ENCODE measurements at regions not wholly inside any gene's neighbourhood (a gene's known extent, or its start where the extent isn't known, plus 50 kb on each side); places are given as distances from the start of the nearest gene placed in this dataset.

GRCh38 chr20:57860576-57860975 is 150.8 kb upstream of the PMEPA1 start:
- no peak overlapping the region for H3K27ac ChIP-seq
- H3K4me1 ChIP-seq = no peaks in the 10 kb centered on the region
- no peak overlapping the region for H3K4me3 ChIP-seq
- H3K36me3 ChIP-seq = no peaks in the 10 kb centered on the region
- no peaks in the 10 kb centered on the region for H3K27me3 ChIP-seq
- no peak for DNase-seq (ENCODE audit: low spot score)
- TF ChIP-seq CTCF (IDR thresholded peaks at IDR 0.05) = no peak
- no peaks in the 10 kb centered on the region for H3K9me3 ChIP-seq

- H3K9me3 ChIP-seq = no peaks in the 10 kb centered on the region
- no peak overlapping the region for H3K27ac ChIP-seq
- H3K27me3 ChIP-seq = no peaks in the 10 kb centered on the region
- no peak for TF ChIP-seq CTCF (IDR thresholded peaks at IDR 0.05)
- H3K4me3 ChIP-seq = no peak overlapping the region
- DNase-seq (ENCODE audit: low spot score) = no peak
- H3K4me1 ChIP-seq = no peaks in the 10 kb centered on the region
- no peaks in the 10 kb centered on the region for H3K36me3 ChIP-seq
Measured at GRCh38 chr20:57857969-57858368, 148.2 kb upstream of the PMEPA1 start.

DNA sequence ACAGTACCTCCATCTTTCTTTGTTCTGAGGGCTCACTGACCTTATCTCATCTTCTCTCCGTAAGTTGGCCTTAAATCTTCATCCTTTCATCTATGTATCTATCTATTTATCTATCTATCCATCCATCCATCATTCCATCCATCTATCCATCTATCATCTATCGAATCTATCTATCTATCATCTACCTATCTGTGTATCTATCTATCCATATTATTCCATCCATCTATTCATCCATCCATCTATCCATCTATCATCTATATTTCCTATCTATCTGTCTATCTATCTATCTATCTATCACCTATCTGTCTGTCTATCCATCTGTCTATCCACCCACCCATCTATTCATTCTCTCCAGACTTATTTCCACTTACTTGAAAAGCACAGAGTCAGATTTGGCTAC is 147.3 kb upstream of the PMEPA1 start:
- no peak for DNase-seq (ENCODE audit: low spot score)
- Histone ChIP-seq H3K4me1 (no peaks in the 10 kb centered on the region), H3K27ac (no peak overlapping the region), H3K36me3 (no peaks in the 10 kb centered on the region), H3K9me3 (no peaks in the 10 kb centered on the region), H3K4me3 (no peak overlapping the region), H3K27me3 (no peaks in the 10 kb centered on the region)
- TF ChIP-seq CTCF (IDR thresholded peaks at IDR 0.05) = no peak

GRCh38 chr20:57856658-57857057 is 146.8 kb upstream of the PMEPA1 start:
- H3K27me3 ChIP-seq = no peaks in the 10 kb centered on the region
- H3K9me3 ChIP-seq = no peaks in the 10 kb centered on the region
- H3K4me3 ChIP-seq = no peak overlapping the region
- H3K4me1 ChIP-seq = no peaks in the 10 kb centered on the region
- no peaks in the 10 kb centered on the region for H3K36me3 ChIP-seq
- TF ChIP-seq CTCF (IDR thresholded peaks at IDR 0.05) = no peak
- DNase-seq (ENCODE audit: low spot score) = no peak
- H3K27ac ChIP-seq = no peak overlapping the region

GRCh38 chr20:57851796-57852195 is 142.0 kb upstream of the PMEPA1 start:
- H3K27me3 ChIP-seq = no peaks in the 10 kb centered on the region
- no peak overlapping the region for H3K27ac ChIP-seq

More at GRCh38 chr20:57851796-57852195, 142.0 kb upstream of the PMEPA1 start:
- no peaks in the 10 kb centered on the region for H3K4me1 ChIP-seq
- no peaks in the 10 kb centered on the region for H3K9me3 ChIP-seq
- H3K36me3 ChIP-seq = no peaks in the 10 kb centered on the region
- no peak for TF ChIP-seq CTCF (IDR thresholded peaks at IDR 0.05)
- no peak for DNase-seq (ENCODE audit: low spot score)
- no peak overlapping the region for H3K4me3 ChIP-seq
